RWPE1 (cell line): ENCODE measurements at regions not wholly inside any gene's neighbourhood (a gene's known extent, or its start where the extent isn't known, plus 50 kb on each side); places are given as distances from the start of the nearest gene placed in this dataset.

ENCODE experiments used
- CTCF ChIA-PET: fragments of 350-600 bp; sonication (Branson Sonifier 250); formaldehyde crosslinking; extraction: SDS; loops from one replicate; lab custom pipeline; 2021; lab: Yijun Ruan, JAX
- POLR2A ChIA-PET: fragments of 400-600 bp; formaldehyde crosslinking; extraction: SDS; loops from one replicate; lab custom pipeline; 2020; ENCODE audit warnings: antibody characterized with exemption; ENCODE audit not compliant: low non-redundant PET; lab: Yijun Ruan, JAX
- DNase-seq: peaks from one replicate; pipeline ENCODE4 v3.0.0; 2012; ENCODE audit warnings: low spot score
- H3K27ac ChIP-seq: fragments of 450-650 bp; 2 replicates; pipeline ENCODE4 v1.5.1; 2017
- TF ChIP-seq, protein P1 (sequence below): fragments of 450-650 bp; conservative IDR thresholded peaks from 2 replicates; pipeline ENCODE4 v1.5.1; 2017; ENCODE audit warnings: low read depth, mild to moderate bottlenecking

DNA sequence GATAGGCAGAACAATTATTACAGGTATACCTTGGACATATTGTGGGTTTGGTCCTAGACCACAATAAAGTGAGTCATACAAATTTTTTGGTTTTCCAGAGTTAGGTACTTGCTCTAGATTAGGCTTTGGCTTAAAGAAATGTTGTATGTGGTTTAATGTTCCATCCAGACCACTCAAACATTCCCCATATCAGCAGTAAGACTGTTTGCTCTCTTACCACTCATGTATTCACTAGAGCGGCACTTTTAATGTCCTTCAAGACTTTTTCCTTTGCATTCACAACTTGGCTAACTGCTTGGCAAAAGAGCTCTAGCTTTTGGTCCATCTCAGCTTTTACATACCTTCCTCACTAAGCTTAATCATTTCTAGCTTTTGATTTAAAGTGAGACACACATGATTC lies 250.5 kb upstream of the SETMAR start:
- CTCF ChIA-PET = no interaction called here
- POLR2A ChIA-PET = no interaction called here
- no peak for DNase-seq
- TF ChIP-seq, protein P1, sequence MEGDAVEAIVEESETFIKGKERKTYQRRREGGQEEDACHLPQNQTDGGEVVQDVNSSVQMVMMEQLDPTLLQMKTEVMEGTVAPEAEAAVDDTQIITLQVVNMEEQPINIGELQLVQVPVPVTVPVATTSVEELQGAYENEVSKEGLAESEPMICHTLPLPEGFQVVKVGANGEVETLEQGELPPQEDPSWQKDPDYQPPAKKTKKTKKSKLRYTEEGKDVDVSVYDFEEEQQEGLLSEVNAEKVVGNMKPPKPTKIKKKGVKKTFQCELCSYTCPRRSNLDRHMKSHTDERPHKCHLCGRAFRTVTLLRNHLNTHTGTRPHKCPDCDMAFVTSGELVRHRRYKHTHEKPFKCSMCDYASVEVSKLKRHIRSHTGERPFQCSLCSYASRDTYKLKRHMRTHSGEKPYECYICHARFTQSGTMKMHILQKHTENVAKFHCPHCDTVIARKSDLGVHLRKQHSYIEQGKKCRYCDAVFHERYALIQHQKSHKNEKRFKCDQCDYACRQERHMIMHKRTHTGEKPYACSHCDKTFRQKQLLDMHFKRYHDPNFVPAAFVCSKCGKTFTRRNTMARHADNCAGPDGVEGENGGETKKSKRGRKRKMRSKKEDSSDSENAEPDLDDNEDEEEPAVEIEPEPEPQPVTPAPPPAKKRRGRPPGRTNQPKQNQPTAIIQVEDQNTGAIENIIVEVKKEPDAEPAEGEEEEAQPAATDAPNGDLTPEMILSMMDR = no peak
- no peak overlapping the region for H3K27ac ChIP-seq

DNA sequence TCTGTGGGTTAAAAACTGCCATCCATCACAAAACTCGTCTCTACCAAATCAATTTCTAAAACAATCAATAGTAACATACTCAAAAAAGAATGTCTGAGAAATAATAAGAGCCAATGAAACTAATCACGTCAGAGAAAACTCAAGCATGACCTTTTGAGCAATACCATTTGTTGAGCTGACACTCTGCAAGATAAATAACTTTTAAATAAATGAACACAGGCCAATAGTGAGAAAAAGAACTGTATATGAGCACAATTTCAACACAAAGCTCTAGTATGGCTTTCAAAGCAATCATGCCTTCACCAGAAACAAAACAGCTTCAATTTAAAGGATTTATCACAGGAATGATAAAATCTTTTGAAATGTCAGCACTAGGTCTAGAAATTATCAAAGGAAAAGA lies 249.2 kb upstream of the SETMAR start:
- ChIA-PET POLR2A (no interaction called here), CTCF (no interaction called here)
- TF ChIP-seq, protein P1 = no peak
- no peak for DNase-seq
- no peak overlapping the region for H3K27ac ChIP-seq

DNA sequence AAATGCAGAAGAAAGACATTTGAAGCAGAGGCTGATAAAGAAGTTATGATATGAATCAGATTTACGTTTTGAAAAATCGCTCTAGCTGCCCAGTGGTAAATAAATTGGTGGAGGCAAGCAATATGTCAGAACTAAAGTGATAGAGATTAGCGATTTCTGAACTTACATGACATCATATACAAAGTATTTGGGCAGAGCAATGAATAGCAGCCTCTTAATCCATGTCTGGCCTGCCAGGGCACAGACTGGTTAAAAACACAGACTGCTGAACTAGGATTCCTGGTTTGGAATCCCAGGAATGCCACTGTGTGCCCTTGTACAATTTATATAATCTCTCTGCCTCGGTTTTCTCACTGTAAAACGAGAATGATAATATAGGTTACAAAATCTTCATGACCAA lies 243.1 kb upstream of the SETMAR start:
- peak; percentile 5 for DNase-seq
- POLR2A ChIA-PET = no interaction called here
- TF ChIP-seq, protein P1 = no peak
- H3K27ac ChIP-seq = no peak overlapping the region
- CTCF ChIA-PET = no interaction called here

DNA sequence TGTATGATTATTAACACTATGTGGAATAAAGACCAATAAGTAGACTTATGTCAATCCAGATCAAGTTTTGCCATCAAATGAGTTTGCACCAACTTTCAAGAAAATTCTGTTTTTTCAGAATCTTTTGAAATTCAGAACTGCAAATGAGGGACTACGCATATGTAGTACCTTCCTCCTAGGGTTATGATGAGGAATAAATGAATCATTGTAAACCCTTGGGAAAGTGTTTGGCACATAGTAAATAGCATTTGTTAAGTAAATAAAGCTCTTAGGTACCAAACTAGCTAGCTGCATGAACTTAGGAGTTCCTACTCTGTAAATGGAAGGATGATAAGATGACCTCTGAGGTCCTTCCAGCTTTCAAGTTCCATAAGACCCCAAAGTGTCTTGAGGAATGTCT lies 242.6 kb upstream of the SETMAR start:
- no peak overlapping the region for H3K27ac ChIP-seq
- CTCF ChIA-PET = no interaction called here
- DNase-seq = no peak
- POLR2A ChIA-PET = no interaction called here
- TF ChIP-seq, protein P1 = no peak

DNA sequence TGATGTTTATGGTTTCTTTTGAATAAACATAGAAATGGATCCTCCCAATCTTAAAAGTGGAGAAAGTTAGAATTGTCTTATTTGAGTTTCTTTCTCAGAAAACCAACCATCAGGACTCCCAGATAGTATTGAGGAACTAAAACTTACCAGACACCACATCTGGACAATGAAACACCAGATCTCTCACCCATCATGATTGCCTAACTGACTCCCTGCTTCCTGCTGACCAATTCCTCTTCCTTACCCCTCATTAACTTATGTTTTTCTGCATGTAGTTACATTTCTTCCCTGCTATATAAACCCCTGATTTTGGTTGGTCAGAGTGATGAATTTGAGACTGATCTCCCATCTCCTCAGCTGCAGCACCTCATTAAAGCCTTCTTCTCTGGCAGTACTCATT lies 242.0 kb upstream of the SETMAR start:
- POLR2A ChIA-PET = no interaction called here
- CTCF ChIA-PET = no interaction called here
- H3K27ac ChIP-seq = no peak overlapping the region
- DNase-seq = no peak
- TF ChIP-seq, protein P1 = no peak

DNA sequence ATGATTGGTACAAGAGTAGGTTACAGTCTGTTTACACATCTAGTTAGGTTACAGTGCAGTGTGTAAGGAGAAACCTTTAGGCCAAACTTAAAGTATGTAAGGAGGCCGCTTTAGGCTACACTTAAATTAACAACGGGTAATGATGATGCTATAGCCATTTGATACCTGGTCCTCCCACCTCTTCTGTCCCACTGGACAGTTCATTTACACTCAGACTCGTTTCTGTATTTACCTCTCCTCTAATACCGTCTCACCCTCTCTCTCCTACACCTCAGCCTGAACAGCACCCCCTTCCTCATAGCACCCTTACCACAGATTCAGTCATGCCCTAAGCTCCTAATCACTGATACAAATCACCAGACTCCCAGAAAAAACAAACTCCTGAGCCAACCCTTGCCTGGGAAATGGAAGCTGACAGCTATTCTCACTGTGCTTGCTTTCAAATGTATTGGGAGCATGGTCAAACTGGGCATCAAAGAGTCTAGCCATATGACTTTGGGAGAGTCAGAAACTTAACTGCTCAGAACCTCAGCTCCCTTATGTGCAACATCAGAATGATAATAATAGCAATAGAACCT lies 241.3 kb upstream of the SETMAR start:
- no peak for DNase-seq
- H3K27ac ChIP-seq = no peak overlapping the region
- TF ChIP-seq, protein P1 = no peak
- ChIA-PET CTCF (no interaction called here), POLR2A (no interaction called here)
